NT2/D1 (cell line): ENCODE measurements at regions not wholly inside any gene's neighbourhood (a gene's known extent, or its start where the extent isn't known, plus 50 kb on each side); places are given as distances from the start of the nearest gene placed in this dataset.

Experiments
- DNase-seq: peaks from one replicate; pipeline ENCODE4 v3.0.0-alpha.2; 2011; ENCODE audit warnings: low read depth, low spot score
- H3K27me3 ChIP-seq: 2 replicates; pipeline ENCODE4 v1.6.0; 2011; ENCODE audit warnings: mild to moderate bottlenecking; ENCODE audit not compliant: insufficient read length, insufficient read depth
- H3K36me3 ChIP-seq: 2 replicates; pipeline ENCODE4 v1.6.1; 2011; ENCODE audit warnings: mild to moderate bottlenecking, low read length, mixed read lengths; ENCODE audit not compliant: insufficient read depth, insufficient read length
- H3K4me1 ChIP-seq: 2 replicates; pipeline ENCODE4 v1.5.1; 2011; ENCODE audit not compliant: insufficient read depth, insufficient read length
- H3K4me3 ChIP-seq: 2 replicates; pipeline ENCODE4 v1.5.1; 2011; ENCODE audit warnings: low read depth; ENCODE audit not compliant: insufficient read length
- H3K9ac ChIP-seq: 2 replicates; pipeline ENCODE4 v1.6.0; 2011; ENCODE audit warnings: low read depth; ENCODE audit not compliant: insufficient read length
- H3K9me3 ChIP-seq: 2 replicates; pipeline ENCODE4 v1.5.1; 2011; ENCODE audit warnings: mild to moderate bottlenecking, low read length; ENCODE audit not compliant: insufficient read depth
- SUZ12 ChIP-seq: IDR thresholded peaks from 2 replicates; pipeline ENCODE4 v1.6.1; 2011; ENCODE audit not compliant: insufficient read length, insufficient read depth; ENCODE audit errors: extremely low read depth
- YY1 ChIP-seq: IDR thresholded peaks from 2 replicates; pipeline ENCODE4 v1.6.1; 2011; ENCODE audit not compliant: insufficient read length, insufficient read depth
- ZNF274 ChIP-seq: IDR thresholded peaks from 2 replicates; pipeline ENCODE4 v1.6.1; 2011; ENCODE audit warnings: mild to moderate bottlenecking, low read depth, low read length

- Histone ChIP-seq H3K9ac (no peak overlapping the region), H3K36me3 (no peaks in the 10 kb centered on the region), H3K4me3 (no peak overlapping the region), H3K9me3 (no peaks in the 10 kb centered on the region), H3K4me1 (no peaks in the 10 kb centered on the region), H3K27me3 (no peaks in the 10 kb centered on the region)
- no peak for TF ChIP-seq SUZ12
- TF ChIP-seq YY1 = no peak
- TF ChIP-seq ZNF274 = no peak
- DNase-seq = no peak
These were observed 512.0 kb downstream of the KIF20B start for GRCh38 chr10:90213346-90213745.

GRCh38 chr10:90218846-90219245 is 517.5 kb downstream of the KIF20B start:
- H3K27me3 ChIP-seq = no peaks in the 10 kb centered on the region
- TF ChIP-seq ZNF274 (no peak), YY1 (no peak), SUZ12 (no peak)
- DNase-seq = no peak

GRCh38 chr10:90222372-90222771 is 521.0 kb downstream of the KIF20B start:
- Histone ChIP-seq H3K9me3 (no peaks in the 10 kb centered on the region), H3K36me3 (no peaks in the 10 kb centered on the region), H3K4me1 (no peaks in the 10 kb centered on the region), H3K9ac (no peak overlapping the region), H3K27me3 (no peaks in the 10 kb centered on the region), H3K4me3 (no peak overlapping the region)
- DNase-seq = no peak
- TF ChIP-seq YY1 (no peak), SUZ12 (no peak)

More at GRCh38 chr10:90218846-90219245, 517.5 kb downstream of the KIF20B start:
- Histone ChIP-seq H3K4me3 (no peak overlapping the region), H3K4me1 (no peaks in the 10 kb centered on the region), H3K9ac (no peak overlapping the region), H3K9me3 (no peaks in the 10 kb centered on the region), H3K36me3 (no peaks in the 10 kb centered on the region)

GRCh38 chr10:90222939-90223338 is 521.5 kb downstream of the KIF20B start:
- no peaks in the 10 kb centered on the region for H3K27me3 ChIP-seq
- no peak overlapping the region for H3K4me3 ChIP-seq
- H3K36me3 ChIP-seq = no peaks in the 10 kb centered on the region
- DNase-seq = no peak
- no peaks in the 10 kb centered on the region for H3K4me1 ChIP-seq
- TF ChIP-seq SUZ12 = no peak
- TF ChIP-seq ZNF274 = no peak
- H3K9ac ChIP-seq = no peak overlapping the region
- H3K9me3 ChIP-seq = no peaks in the 10 kb centered on the region

GRCh38 chr10:90224791-90225566 is 523.6 kb downstream of the KIF20B start:
- DNase-seq = no peak
- Histone ChIP-seq H3K4me3 (no peak overlapping the region), H3K4me1 (no peaks in the 10 kb centered on the region), H3K9me3 (no peaks in the 10 kb centered on the region), H3K27me3 (no peaks in the 10 kb centered on the region), H3K36me3 (no peaks in the 10 kb centered on the region), H3K9ac (no peak overlapping the region)
- no peak for TF ChIP-seq YY1
- no peak for TF ChIP-seq ZNF274
- TF ChIP-seq SUZ12 = no peak

GRCh38 chr10:90226517-90226916 is 525.1 kb downstream of the KIF20B start:
- Histone ChIP-seq H3K4me3 (no peak overlapping the region), H3K9me3 (no peaks in the 10 kb centered on the region), H3K27me3 (no peaks in the 10 kb centered on the region), H3K9ac (no peak overlapping the region), H3K36me3 (no peaks in the 10 kb centered on the region), H3K4me1 (no peaks in the 10 kb centered on the region)
- no peak for DNase-seq
- TF ChIP-seq SUZ12 (no peak), YY1 (no peak), ZNF274 (no peak)

- Histone ChIP-seq H3K9ac (no peak overlapping the region), H3K4me1 (no peaks in the 10 kb centered on the region), H3K27me3 (no peaks in the 10 kb centered on the region), H3K36me3 (no peaks in the 10 kb centered on the region), H3K4me3 (no peak overlapping the region), H3K9me3 (no peaks in the 10 kb centered on the region)
- TF ChIP-seq ZNF274 (no peak), SUZ12 (no peak), YY1 (no peak)
- no peak for DNase-seq
These were observed 525.8 kb downstream of the KIF20B start for GRCh38 chr10:90227217-90227656.
